ENCODE measurements at regions not wholly inside any gene's neighbourhood (a gene's known extent, or its start where the extent isn't known, plus 50 kb on each side); places are given as distances from the start of the nearest gene placed in this dataset.

DNA sequence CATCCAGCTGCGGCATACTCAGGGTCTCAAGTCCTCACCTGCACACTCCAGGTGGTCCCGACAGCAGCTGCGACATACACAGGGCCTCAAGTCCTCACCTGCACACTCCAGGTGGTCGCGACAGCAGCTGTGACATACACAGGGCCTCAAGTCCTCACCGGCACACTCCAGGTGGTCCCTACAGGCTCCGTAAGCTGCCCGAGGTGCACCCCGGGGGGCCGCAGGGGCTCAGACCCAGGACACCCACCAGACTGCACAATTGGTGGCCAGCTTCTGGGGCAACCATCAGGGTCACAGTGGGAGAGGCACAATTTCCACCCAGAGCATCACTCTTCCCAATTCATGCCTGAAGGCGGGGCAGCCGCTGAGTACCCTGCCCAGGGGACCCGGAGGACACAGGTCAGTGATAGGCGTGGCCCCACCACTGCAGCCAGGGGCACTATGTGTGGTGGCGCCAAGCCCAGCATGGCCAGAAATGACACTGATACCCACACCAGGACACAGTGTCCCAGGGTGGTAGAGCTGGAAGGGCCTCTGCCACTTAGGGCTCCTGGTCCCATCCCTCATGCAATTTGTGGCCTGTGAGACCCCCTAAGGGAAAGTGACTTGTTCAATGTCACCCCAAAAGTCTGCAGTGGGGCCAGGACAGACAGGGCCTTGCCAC, 57.5 kb upstream of the ZNF469 start:
- no peaks in the 10 kb centered on the region for H3K27me3 ChIP-seq (replicated peaks in 1 of 4; ENCODE audit: control extremely low read depth in 1 of 4, control insufficient read depth in 3 of 4, insufficient read depth in 4 of 4, low read length in 3 of 4)
- intact Hi-C loops (cut with micrococcal nuclease) = no loop called here
- H3K4me3 Mint-ChIP-seq = no peak overlapping the region
- H3K9me3 Mint-ChIP-seq (ENCODE audit: insufficient read depth) = no peaks in the 10 kb centered on the region
- no peak overlapping the region for H2AFZ ChIP-seq (ENCODE audit: insufficient read depth, low read depth, low read length, poor library complexity, severe bottlenecking)
- no peaks in the 10 kb centered on the region for H3K4me1 ChIP-seq (ENCODE audit: control insufficient read depth in 2 of 2, insufficient read depth in 2 of 2, low read length in 2 of 2)
- H3K27ac Mint-ChIP-seq = no peak overlapping the region
- H4K20me1 ChIP-seq (ENCODE audit: control insufficient read depth, insufficient read depth, low read length, poor library complexity, severe bottlenecking) = no peaks in the 10 kb centered on the region
- no peaks in the 10 kb centered on the region for H3K79me2 ChIP-seq (ENCODE audit: control insufficient read depth, insufficient read depth, low read length)
- no peaks in the 10 kb centered on the region for H3K36me3 ChIP-seq (replicated peaks in 1 of 2; ENCODE audit: control extremely low read depth in 1 of 2, control insufficient read depth in 1 of 2, extremely low read depth in 1 of 2, insufficient read depth in 2 of 2, low read length in 1 of 2)
- H3K27me3 Mint-ChIP-seq = no peaks in the 10 kb centered on the region
- ChIA-PET CTCF (no interaction called here), POLR2A (no interaction called here)
- no peak overlapping the region for H3K27ac ChIP-seq (ENCODE audit: low read length in 2 of 2)
- H3K4me3 ChIP-seq (ENCODE audit: control extremely low read depth in 1 of 5, extremely low read depth in 1 of 5, insufficient read depth in 1 of 5, low read depth in 2 of 5, low read length in 4 of 5) = no peak overlapping the region
- TF ChIP-seq, protein P1, sequence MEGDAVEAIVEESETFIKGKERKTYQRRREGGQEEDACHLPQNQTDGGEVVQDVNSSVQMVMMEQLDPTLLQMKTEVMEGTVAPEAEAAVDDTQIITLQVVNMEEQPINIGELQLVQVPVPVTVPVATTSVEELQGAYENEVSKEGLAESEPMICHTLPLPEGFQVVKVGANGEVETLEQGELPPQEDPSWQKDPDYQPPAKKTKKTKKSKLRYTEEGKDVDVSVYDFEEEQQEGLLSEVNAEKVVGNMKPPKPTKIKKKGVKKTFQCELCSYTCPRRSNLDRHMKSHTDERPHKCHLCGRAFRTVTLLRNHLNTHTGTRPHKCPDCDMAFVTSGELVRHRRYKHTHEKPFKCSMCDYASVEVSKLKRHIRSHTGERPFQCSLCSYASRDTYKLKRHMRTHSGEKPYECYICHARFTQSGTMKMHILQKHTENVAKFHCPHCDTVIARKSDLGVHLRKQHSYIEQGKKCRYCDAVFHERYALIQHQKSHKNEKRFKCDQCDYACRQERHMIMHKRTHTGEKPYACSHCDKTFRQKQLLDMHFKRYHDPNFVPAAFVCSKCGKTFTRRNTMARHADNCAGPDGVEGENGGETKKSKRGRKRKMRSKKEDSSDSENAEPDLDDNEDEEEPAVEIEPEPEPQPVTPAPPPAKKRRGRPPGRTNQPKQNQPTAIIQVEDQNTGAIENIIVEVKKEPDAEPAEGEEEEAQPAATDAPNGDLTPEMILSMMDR (IDR thresholded peaks at IDR 0.05) = no peak
- TF ChIP-seq EZH2 (IDR thresholded peaks at IDR 0.05; ENCODE audit: borderline replicate concordance, insufficient read depth, low read depth, low read length, poor library complexity, severe bottlenecking) = no peak
- H3K9me3 ChIP-seq (ENCODE audit: control extremely low read depth in 1 of 3, control insufficient read depth in 2 of 3, insufficient read depth in 1 of 3, low read length in 2 of 3) = peaks cover 0 to 19% (median 0%) of the 10 kb centered on the region in 3 donors
- no peak for DNase-seq
- H3K4me2 ChIP-seq (replicated peaks; ENCODE audit: low read depth, low read length, poor library complexity, severe bottlenecking) = no peak overlapping the region
- ATAC-seq (ENCODE audit: low read depth) = no peak
- no peaks in the 10 kb centered on the region for H3K4me1 Mint-ChIP-seq
- WGBS (ENCODE audit: insufficient coverage) = 86% methylated on average over 15 of the region's 15 CpGs
- no peak overlapping the region for H3K9ac ChIP-seq (ENCODE audit: low read length)

DNA sequence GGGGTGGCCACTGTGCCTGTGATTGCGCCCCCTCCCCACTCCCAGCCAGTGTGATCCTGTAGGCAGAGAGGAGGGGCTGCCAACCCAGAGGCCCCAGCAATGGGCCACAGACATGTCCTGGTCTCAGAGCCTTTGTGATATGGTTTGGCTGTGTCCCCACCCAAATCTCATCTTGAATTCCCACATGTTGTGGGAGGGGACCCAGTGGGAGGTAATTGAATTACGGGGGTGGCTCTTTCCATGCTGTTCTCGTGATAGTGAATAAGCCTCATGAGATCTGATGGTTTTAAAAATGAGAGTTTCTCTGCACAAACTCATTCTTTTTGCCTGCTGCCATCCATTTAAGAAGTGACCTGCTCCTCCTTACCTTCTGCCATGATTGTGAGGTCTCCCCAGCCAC, 56.8 kb upstream of the ZNF469 start:
- DNase-seq (no peak), ATAC-seq (ENCODE audit: low read depth) (no peak)
- no peaks in the 10 kb centered on the region for H3K79me2 ChIP-seq (ENCODE audit: control insufficient read depth, insufficient read depth, low read length)
- 100% methylated on average over 1 of the region's 3 CpGs for WGBS (ENCODE audit: insufficient coverage)
- ChIA-PET POLR2A (no interaction called here), CTCF (no interaction called here)
- no peaks in the 10 kb centered on the region for H3K9me3 Mint-ChIP-seq (ENCODE audit: insufficient read depth)
- no peak overlapping the region for H3K9ac ChIP-seq (ENCODE audit: low read length)
- H3K4me3 Mint-ChIP-seq = no peak overlapping the region
- no peak overlapping the region for H3K27ac ChIP-seq (ENCODE audit: low read length in 2 of 2)
- H3K36me3 ChIP-seq (replicated peaks in 1 of 2; ENCODE audit: control extremely low read depth in 1 of 2, control insufficient read depth in 1 of 2, extremely low read depth in 1 of 2, insufficient read depth in 2 of 2, low read length in 1 of 2) = no peaks in the 10 kb centered on the region
- no peaks in the 10 kb centered on the region for H3K4me1 Mint-ChIP-seq
- intact Hi-C loops (cut with micrococcal nuclease) = no loop called here
- H2AFZ ChIP-seq (ENCODE audit: insufficient read depth, low read depth, low read length, poor library complexity, severe bottlenecking) = no peak overlapping the region
- no peak overlapping the region for H3K4me3 ChIP-seq (ENCODE audit: control extremely low read depth in 1 of 5, extremely low read depth in 1 of 5, insufficient read depth in 1 of 5, low read depth in 2 of 5, low read length in 4 of 5)
- TF ChIP-seq EZH2 (IDR thresholded peaks at IDR 0.05; ENCODE audit: borderline replicate concordance, insufficient read depth, low read depth, low read length, poor library complexity, severe bottlenecking) = no peak
- TF ChIP-seq, protein P1 (IDR thresholded peaks at IDR 0.05) = no peak
- no peak overlapping the region for H3K4me2 ChIP-seq (replicated peaks; ENCODE audit: low read depth, low read length, poor library complexity, severe bottlenecking)
- no peaks in the 10 kb centered on the region for H3K27me3 ChIP-seq (replicated peaks in 1 of 4; ENCODE audit: control extremely low read depth in 1 of 4, control insufficient read depth in 3 of 4, insufficient read depth in 4 of 4, low read length in 3 of 4)
- no peaks in the 10 kb centered on the region for H3K4me1 ChIP-seq (ENCODE audit: control insufficient read depth in 2 of 2, insufficient read depth in 2 of 2, low read length in 2 of 2)
- no peak overlapping the region for H3K27ac Mint-ChIP-seq
- no peaks in the 10 kb centered on the region for H3K27me3 Mint-ChIP-seq
- peaks cover 0 to 20% (median 0%) of the 10 kb centered on the region in 3 donors for H3K9me3 ChIP-seq (ENCODE audit: control extremely low read depth in 1 of 3, control insufficient read depth in 2 of 3, insufficient read depth in 1 of 3, low read length in 2 of 3)
- no peaks in the 10 kb centered on the region for H4K20me1 ChIP-seq (ENCODE audit: control insufficient read depth, insufficient read depth, low read length, poor library complexity, severe bottlenecking)
